GM12891 (cell line): ENCODE measurements at regions not wholly inside any gene's neighbourhood (a gene's known extent, or its start where the extent isn't known, plus 50 kb on each side); places are given as distances from the start of the nearest gene placed in this dataset.

Experiments
- PAX5 ChIP-seq: IDR thresholded peaks from 2 replicates; pipeline ENCODE4 v1.6.1; 2011; ENCODE audit warnings: low read length, moderate library complexity, mild to moderate bottlenecking; ENCODE audit not compliant: insufficient read depth, severe bottlenecking
- POLR2A ChIP-seq: IDR thresholded peaks from 2 replicates; pipeline ENCODE4 v1.6.1; 2011; ENCODE audit warnings: low read depth, low read length, control low read depth
- POLR2AphosphoS5 ChIP-seq: IDR thresholded peaks from 2 replicates; pipeline ENCODE4 v1.6.1; 2011; ENCODE audit warnings: low read depth, low read length, control low read depth
- TAF1 ChIP-seq: IDR thresholded peaks from 2 replicates; pipeline ENCODE4 v1.6.1; 2011; ENCODE audit warnings: low read depth, low read length, control low read depth

DNA sequence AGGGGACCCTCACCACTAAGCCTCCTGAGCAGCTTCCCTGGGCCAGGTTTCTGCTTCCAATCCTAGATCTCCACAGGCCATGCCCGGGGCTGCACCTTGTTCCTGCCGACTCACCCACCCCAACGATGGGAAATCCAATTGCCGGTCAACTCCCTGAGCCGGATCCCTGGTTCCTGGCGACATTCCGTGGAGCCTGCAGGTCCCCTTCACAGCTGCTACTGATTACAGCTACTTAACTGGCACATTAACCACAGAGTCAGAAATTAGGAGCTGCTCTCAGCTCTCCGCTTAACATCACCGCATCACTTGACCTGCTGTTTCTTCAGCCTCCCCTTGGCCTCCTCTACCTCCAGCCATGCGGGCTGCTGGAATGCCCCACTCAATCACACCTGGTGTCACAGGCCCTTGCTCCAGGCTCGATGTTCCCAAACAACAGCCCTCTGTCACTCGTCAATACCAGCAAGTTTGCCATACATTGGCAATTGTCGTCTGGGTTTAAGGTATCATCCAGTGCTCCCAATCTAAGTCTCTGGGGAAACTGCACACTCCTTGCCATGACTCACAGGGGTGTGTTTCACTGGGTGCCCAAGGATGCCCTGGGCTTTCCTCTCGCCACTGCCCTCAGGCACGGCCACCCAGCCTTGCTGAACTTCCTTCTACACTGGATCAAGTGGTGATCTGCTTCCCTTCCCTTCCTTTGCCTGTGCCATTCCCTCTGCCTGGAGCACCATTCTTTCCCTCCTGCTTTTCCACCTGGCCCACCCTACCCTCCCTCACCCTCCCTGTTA lies 181.0 kb downstream of the MN1 start:
- no peak for TF ChIP-seq POLR2AphosphoS5
- no peak for TF ChIP-seq POLR2A
- TF ChIP-seq PAX5: no peak
- no peak for TF ChIP-seq TAF1
